Activated T-cell treated with anti-CD3 and anti-CD28 coated beads, Interleukin-2, amount 50 U/mL, for 4 hours (primary cell): ENCODE measurements at regions not wholly inside any gene's neighbourhood (a gene's known extent, or its start where the extent isn't known, plus 50 kb on each side); places are given as distances from the start of the nearest gene placed in this dataset.

Source experiments
- ATAC-seq, 2 donors: fragments of 200-7000 bp; cut with Tn5 transposase; one replicate each; pipeline ENCODE4 v1.10.0; 2021
- DNase-seq: peaks from one replicate; pipeline ENCODE4 v3.0.0-alpha.2; 2020
- H3K27me3 Mint-ChIP-seq: one replicate; pipeline ENCODE4 v1.8.0; 2021; ENCODE audit warnings: low read depth, mixed read lengths
- H3K36me3 Mint-ChIP-seq: one replicate; pipeline ENCODE4 v1.8.0; 2022; ENCODE audit warnings: mixed read lengths; ENCODE audit not compliant: insufficient read depth
- H3K4me1 Mint-ChIP-seq: one replicate; pipeline ENCODE4 v1.8.0; 2021; ENCODE audit warnings: low read depth, mixed read lengths
- H3K4me3 Mint-ChIP-seq: one replicate; pipeline ENCODE4 v1.8.0; 2021; ENCODE audit warnings: mild to moderate bottlenecking, moderate library complexity, mixed read lengths
- H3K9me3 Mint-ChIP-seq: one replicate; pipeline ENCODE4 v1.8.0; 2021; ENCODE audit warnings: mixed read lengths

DNA sequence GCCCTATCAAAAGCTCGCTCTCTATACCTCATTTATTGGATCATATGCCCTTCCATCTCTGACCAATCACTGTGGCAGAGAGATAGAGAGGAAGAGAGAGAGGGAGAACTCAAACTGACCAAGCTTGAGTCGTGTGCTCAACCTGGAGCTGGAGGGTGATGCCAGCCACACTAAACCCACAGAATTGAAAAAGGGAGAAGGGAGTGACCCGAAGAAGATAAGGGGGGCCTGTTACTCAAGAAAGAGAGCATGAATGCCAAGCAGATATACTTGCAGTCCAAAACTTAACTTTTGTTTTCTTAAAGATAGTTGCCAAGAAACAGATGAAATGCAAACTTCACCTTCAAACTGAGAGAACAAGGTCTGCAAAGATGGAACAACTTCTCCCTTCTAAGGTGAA lies 112.7 kb downstream of the BTG1 start:
- H3K4me3 Mint-ChIP-seq, result no peak overlapping the region
- H3K4me1 Mint-ChIP-seq, result peaks cover 89% of the 10 kb centered on the region
- ATAC-seq (no peak), DNase-seq (no peak)
- H3K27me3 Mint-ChIP-seq, result no peaks in the 10 kb centered on the region
- peaks cover 12% of the 10 kb centered on the region for H3K9me3 Mint-ChIP-seq
- H3K36me3 Mint-ChIP-seq, result peaks cover 14% of the 10 kb centered on the region

DNA sequence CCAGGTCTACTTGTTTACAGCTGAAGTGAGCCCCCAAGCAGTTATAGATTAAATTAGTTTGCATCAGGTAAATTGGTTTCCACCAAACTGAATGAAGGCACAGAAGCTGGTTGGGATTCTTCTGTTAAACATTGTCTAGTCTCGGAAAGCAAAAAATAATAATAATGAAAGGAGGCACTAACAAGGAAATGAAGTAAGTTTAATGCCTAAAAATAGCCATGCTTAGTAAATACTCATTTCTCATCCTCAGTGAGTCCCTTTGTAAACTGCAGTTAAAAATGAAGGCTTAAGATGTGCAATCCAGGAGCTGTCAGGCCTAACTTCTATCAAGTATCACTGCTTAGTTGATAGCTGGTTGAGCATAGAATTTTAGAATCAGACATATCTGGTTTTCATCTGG lies 113.5 kb downstream of the BTG1 start:
- Mint-ChIP-seq H3K4me3 (no peak overlapping the region), H3K36me3 (peaks cover 16% of the 10 kb centered on the region), H3K9me3 (peaks cover 12% of the 10 kb centered on the region), H3K27me3 (no peaks in the 10 kb centered on the region), H3K4me1 (peaks cover 88% of the 10 kb centered on the region)
- no peak for DNase-seq
- ATAC-seq, result no peak

DNA sequence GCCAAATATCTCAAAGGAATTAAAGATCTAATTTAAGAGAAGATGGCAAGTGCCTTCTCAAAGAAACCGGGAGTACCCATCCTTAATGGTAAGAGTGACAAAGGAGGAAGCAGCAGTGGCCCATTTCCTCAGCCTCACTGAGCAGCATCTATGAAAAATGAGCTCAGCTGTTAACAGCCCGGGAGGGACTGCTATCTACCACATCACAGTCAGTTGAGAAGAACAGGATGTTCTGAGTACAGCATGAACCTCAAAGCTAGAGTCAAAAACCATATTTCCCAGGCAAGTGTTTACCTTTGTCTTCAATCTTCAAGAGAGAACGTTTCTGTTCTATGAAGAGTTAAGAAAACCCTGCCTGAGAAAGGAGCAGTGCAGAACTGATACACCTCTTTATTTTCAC lies 115.0 kb downstream of the BTG1 start:
- DNase-seq (peak; percentile 41), ATAC-seq (peak; percentile 74 to 78)
- Mint-ChIP-seq H3K9me3 (peaks cover 12% of the 10 kb centered on the region), H3K4me3 (peak overlapping the region; percentile 52), H3K27me3 (no peaks in the 10 kb centered on the region), H3K36me3 (peaks cover 13% of the 10 kb centered on the region), H3K4me1 (peaks cover 82% of the 10 kb centered on the region)

DNA sequence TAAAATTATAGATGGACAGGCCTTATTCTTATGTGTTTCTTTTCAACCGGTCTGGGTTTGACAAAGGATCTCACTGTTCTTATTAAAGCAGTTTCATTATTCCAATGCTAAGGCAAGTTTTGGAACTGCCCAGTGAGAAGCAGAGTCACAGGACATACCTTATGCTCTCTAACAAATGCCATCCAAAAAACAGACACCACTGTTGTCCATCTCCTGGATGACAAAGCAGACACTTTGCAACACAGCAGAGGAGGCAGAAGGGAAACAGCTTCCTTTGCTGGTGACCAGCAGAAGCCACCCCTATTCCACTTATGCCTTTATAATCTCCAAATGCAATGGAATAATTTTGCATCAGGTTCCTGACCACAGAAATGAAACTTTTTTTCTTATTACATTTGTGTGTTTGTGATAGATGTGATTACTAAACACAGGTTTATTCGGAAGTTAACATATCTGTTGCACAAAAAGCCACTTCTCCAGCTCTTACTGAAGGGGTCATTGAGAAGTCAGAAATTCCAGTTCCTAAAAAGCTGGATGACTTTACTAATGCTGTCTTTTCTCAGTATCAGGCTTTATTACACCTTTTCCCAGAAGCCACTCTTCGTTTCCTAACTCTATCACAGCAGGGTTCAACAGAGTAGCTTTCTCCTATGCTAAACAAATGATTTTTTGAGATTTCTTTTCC lies 115.6 kb downstream of the BTG1 start:
- H3K9me3 Mint-ChIP-seq, result peaks cover 12% of the 10 kb centered on the region
- no peaks in the 10 kb centered on the region for H3K27me3 Mint-ChIP-seq
- H3K4me1 Mint-ChIP-seq, result peaks cover 80% of the 10 kb centered on the region
- H3K36me3 Mint-ChIP-seq, result peaks cover 13% of the 10 kb centered on the region
- no peak for DNase-seq
- no peak for ATAC-seq
- H3K4me3 Mint-ChIP-seq, result peak overlapping the region; percentile 52

GRCh38 chr12:92029136-92029535 lies 116.5 kb downstream of the BTG1 start:
- ATAC-seq (peak; percentile 29 to 38), DNase-seq (no peak)
- Mint-ChIP-seq H3K4me3 (peak overlapping the region; percentile 29), H3K4me1 (peaks cover 73% of the 10 kb centered on the region), H3K36me3 (peaks cover 13% of the 10 kb centered on the region), H3K9me3 (peaks cover 12% of the 10 kb centered on the region), H3K27me3 (no peaks in the 10 kb centered on the region)

- peaks cover 70% of the 10 kb centered on the region for H3K4me1 Mint-ChIP-seq
- ATAC-seq, result no peak
Observed at GRCh38 chr12:92028441-92028709, 117.3 kb downstream of the BTG1 start.

DNA sequence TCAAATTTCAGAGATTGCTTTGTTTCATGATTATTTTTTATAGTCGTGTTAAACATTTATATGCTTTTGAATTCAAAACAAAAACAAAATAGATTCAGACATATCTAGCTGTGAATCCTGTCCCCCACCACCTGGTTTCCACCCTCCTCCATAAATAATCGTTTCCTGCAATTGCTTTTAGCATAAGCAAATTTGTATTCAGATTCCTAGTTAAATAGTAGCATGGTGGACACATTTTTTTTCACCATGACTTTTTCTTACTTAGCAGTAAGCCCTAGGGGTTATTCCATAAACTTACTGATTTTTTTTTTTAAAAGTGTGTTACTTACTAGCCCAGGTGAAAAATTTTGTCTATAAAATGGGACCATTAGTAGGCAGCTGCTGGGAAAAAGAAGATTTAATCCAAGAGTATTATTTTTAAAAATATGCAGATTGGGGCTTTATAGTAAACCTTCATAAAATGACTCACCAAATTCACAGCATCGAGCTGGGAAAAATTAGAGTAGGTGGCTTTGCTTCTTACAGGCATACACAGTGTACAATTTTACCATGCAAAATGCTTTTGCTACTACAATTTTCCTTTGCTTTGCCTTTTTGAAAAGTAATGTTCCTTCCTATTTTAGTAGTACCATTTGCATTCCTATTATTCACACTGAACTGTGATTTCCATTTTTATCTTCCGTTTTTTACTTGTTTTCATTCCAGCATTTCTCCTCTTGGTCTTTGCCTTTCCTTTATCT lies 117.8 kb downstream of the BTG1 start:
- Mint-ChIP-seq H3K27me3 (no peaks in the 10 kb centered on the region), H3K36me3 (peaks cover 11% of the 10 kb centered on the region), H3K4me1 (peaks cover 68% of the 10 kb centered on the region), H3K4me3 (peak overlapping the region; percentile 50), H3K9me3 (peaks cover 7% of the 10 kb centered on the region)
- DNase-seq, result no peak
- no peak for ATAC-seq

More at GRCh38 chr12:92028441-92028709, 117.3 kb downstream of the BTG1 start:
- DNase-seq, result no peak
- Mint-ChIP-seq H3K4me3 (peak overlapping the region; percentile 50), H3K9me3 (peaks cover 9% of the 10 kb centered on the region), H3K36me3 (peaks cover 13% of the 10 kb centered on the region), H3K27me3 (no peaks in the 10 kb centered on the region)

GRCh38 chr12:92027243-92027642 lies 118.4 kb downstream of the BTG1 start:
- no peak for DNase-seq
- peak overlapping the region; percentile 49 for H3K4me3 Mint-ChIP-seq
- no peaks in the 10 kb centered on the region for H3K27me3 Mint-ChIP-seq
- peaks cover 3% of the 10 kb centered on the region for H3K9me3 Mint-ChIP-seq
- peaks cover 7% of the 10 kb centered on the region for H3K36me3 Mint-ChIP-seq
- no peak for ATAC-seq
- peaks cover 65% of the 10 kb centered on the region for H3K4me1 Mint-ChIP-seq

- no peaks in the 10 kb centered on the region for H3K27me3 Mint-ChIP-seq
- H3K4me3 Mint-ChIP-seq, result no peak overlapping the region
- peaks cover 7% of the 10 kb centered on the region for H3K36me3 Mint-ChIP-seq
- peaks cover 3% of the 10 kb centered on the region for H3K9me3 Mint-ChIP-seq
- peaks cover 61% of the 10 kb centered on the region for H3K4me1 Mint-ChIP-seq
- no peak for DNase-seq
- ATAC-seq, result no peak
Observed at GRCh38 chr12:92025462-92026207, 120.0 kb downstream of the BTG1 start.

- H3K36me3 Mint-ChIP-seq, result peaks cover 6% of the 10 kb centered on the region
- ATAC-seq (no peak), DNase-seq (no peak)
- H3K9me3 Mint-ChIP-seq, result peaks cover 6% of the 10 kb centered on the region
- H3K4me3 Mint-ChIP-seq, result no peak overlapping the region
- no peaks in the 10 kb centered on the region for H3K27me3 Mint-ChIP-seq
- H3K4me1 Mint-ChIP-seq, result peaks cover 34% of the 10 kb centered on the region
Observed at GRCh38 chr12:92022093-92022492, 123.6 kb downstream of the BTG1 start.

DNA sequence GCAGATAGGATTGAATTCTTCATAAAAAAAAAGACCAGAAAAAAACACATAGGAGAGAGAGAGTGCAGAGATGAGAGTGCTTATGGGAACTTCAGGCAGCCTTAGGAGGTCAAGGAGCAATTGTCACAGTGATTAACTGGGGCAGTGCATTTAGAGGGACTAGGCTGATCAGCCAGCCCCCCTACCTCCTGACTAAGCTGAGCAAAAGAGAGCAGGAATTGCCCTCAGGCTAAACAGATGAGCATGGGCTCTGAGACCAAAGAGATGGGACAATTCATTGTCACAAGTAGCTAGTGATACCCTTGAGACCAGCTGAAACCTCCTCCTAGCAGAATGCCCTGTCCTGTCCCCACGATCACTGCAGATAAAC lies 124.0 kb downstream of the BTG1 start:
- Mint-ChIP-seq H3K27me3 (no peaks in the 10 kb centered on the region), H3K4me1 (peaks cover 31% of the 10 kb centered on the region), H3K36me3 (peaks cover 6% of the 10 kb centered on the region), H3K9me3 (peaks cover 6% of the 10 kb centered on the region), H3K4me3 (no peak overlapping the region)
- DNase-seq (no peak), ATAC-seq (no peak)

DNA sequence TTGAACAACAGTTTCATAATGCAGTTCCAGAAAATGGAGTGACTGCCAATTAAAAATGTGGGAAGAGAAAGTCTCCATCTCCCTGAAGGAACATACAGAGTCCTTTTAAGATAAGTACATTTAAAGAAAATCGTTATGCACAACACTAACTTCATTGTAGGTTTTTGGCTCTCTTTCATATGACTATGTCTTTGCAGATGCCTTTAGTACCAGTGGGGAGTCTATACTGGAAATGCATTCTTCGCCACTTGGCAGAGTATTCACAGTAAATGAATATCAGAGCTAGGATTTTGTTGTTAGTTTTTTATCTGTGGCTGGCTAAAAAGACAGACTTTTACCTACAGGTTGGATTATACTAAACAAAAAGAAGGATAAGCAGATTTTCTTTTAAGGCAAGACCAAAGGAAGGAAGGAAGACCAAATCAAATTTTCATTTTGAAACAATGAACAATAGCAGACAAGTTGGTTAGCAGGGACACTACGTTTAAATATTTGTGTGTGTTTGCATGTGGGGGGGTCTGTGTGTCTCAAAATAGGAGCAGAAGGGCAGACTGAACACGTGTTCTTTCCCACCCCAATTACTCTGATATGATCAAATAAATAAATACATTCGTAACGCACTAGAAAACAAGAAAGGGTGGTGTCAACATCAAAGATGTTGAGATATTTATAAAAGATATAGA lies 124.5 kb downstream of the BTG1 start:
- Mint-ChIP-seq H3K4me1 (peaks cover 28% of the 10 kb centered on the region), H3K4me3 (no peak overlapping the region), H3K36me3 (peaks cover 6% of the 10 kb centered on the region), H3K27me3 (no peaks in the 10 kb centered on the region), H3K9me3 (peaks cover 6% of the 10 kb centered on the region)
- ATAC-seq (no peak), DNase-seq (no peak)

GRCh38 chr12:92019491-92020277 lies 126.0 kb downstream of the BTG1 start:
- H3K4me3 Mint-ChIP-seq, result no peak overlapping the region
- peaks cover 21% of the 10 kb centered on the region for H3K4me1 Mint-ChIP-seq
- no peaks in the 10 kb centered on the region for H3K27me3 Mint-ChIP-seq
- H3K36me3 Mint-ChIP-seq, result peaks cover 7% of the 10 kb centered on the region
- no peak for ATAC-seq
- H3K9me3 Mint-ChIP-seq, result peaks cover 6% of the 10 kb centered on the region
- DNase-seq, result no peak

- Mint-ChIP-seq H3K4me3 (no peak overlapping the region), H3K9me3 (peaks cover 4% of the 10 kb centered on the region), H3K27me3 (no peaks in the 10 kb centered on the region), H3K4me1 (peaks cover 44% of the 10 kb centered on the region), H3K36me3 (peaks cover 4% of the 10 kb centered on the region)
- ATAC-seq (no peak), DNase-seq (no peak)
Observed at GRCh38 chr12:92012691-92013090, 133.0 kb downstream of the BTG1 start.
